ENCODE measurements at regions not wholly inside any gene's neighbourhood (a gene's known extent, or its start where the extent isn't known, plus 50 kb on each side); places are given as distances from the start of the nearest gene placed in this dataset.

DNA sequence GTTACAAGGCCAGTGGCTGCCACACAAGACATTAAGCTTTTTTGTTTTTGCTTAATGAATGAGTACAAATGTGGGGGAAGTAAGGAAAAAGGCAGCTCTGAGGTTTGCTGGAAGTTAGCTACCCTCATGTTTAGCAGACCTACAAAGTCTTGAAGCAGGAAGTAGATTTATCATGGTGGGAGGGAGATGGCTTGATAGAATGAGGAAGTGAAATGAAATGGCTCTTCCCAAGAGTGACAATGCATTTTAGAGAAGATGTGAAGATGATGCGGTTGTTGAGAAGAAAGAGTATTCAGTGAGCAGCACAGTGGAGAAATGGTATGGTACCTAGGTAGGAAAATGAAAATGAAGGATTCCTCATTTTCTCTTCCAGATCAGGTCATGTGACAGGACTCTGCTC, 108.0 kb downstream of the SLIT2 start:
- no peak for ATAC-seq
- no peaks in the 10 kb centered on the region for H3K9me3 ChIP-seq (replicated peaks; ENCODE audit: control insufficient read depth, insufficient read depth, low read depth, low read length)
- intact Hi-C loops (cut with micrococcal nuclease) (no loop called here), in situ Hi-C loops (cut with MboI) (no loop called here)
- ChIA-PET CTCF (ENCODE audit: low intra/inter-chr PET ratio) (no interaction called here), POLR2A (no interaction called here)
- BruUV-seq (replicated peaks): no TSS peak
- no peaks in the 10 kb centered on the region for H3K9me1 ChIP-seq (ENCODE audit: control insufficient read depth, insufficient read depth, low read length)
- DNase-seq (ENCODE audit: extremely low read depth in 1 of 4, low spot score in 3 of 4): no peak
- H3K27ac ChIP-seq (ENCODE audit: extremely low read depth, low read depth, low read length): no peak overlapping the region
- H3K79me2 ChIP-seq (ENCODE audit: control insufficient read depth, insufficient read depth, low read length): no peaks in the 10 kb centered on the region
- no peaks in the 10 kb centered on the region for H3K36me3 ChIP-seq (ENCODE audit: control insufficient read depth, insufficient read depth, low read length)
- no peak overlapping the region for H3K4me2 ChIP-seq (ENCODE audit: insufficient read depth, low read length)
- TF ChIP-seq NFE2 (IDR thresholded peaks at IDR 0.05; ENCODE audit: low read depth) (peak; percentile 45), NCOA2 (IDR thresholded peaks at IDR 0.05; ENCODE audit: partially characterized antibody in 2 of 2) (no peak), C11orf30 (IDR thresholded peaks at IDR 0.05; ENCODE audit: low read depth) (no peak), SPI1 (IDR thresholded peaks at IDR 0.05; ENCODE audit: borderline replicate concordance, low read depth, low read length) (peak; percentile 77; the same call in 1 of the 2 replicates), FOXA3 (CRISPR knock-in tag; conservative IDR thresholded peaks at IDR 0.05 in 1 of 2, IDR thresholded peaks at IDR 0.05 in 1 of 2) (no peak), JUND (IDR thresholded peaks at IDR 0.05; ENCODE audit: borderline replicate concordance, low read depth, low read length) (no peak), JUND (tag; IDR thresholded peaks at IDR 0.05; ENCODE audit: borderline replicate concordance, low read depth, low read length) (no peak)
- H3K4me1 ChIP-seq (replicated peaks in 1 of 2; ENCODE audit: control insufficient read depth in 2 of 2, insufficient read depth in 2 of 2, low read length in 2 of 2): no peaks in the 10 kb centered on the region
- no peak overlapping the region for H3K4me3 ChIP-seq
- H2AFZ ChIP-seq (ENCODE audit: low read depth, low read length): no peak overlapping the region
- no peaks in the 10 kb centered on the region for H3K27me3 ChIP-seq (ENCODE audit: control insufficient read depth in 2 of 2, insufficient read depth in 2 of 2, low read length in 2 of 2)
- H3K9ac ChIP-seq (ENCODE audit: insufficient read depth in 1 of 2, low read depth in 2 of 2, low read length in 2 of 2): no peak overlapping the region
- no peaks in the 10 kb centered on the region for H4K20me1 ChIP-seq (replicated peaks; ENCODE audit: control insufficient read depth, insufficient read depth, low read length)
- no peak for FAIRE-seq
- WGBS (ENCODE audit: insufficient coverage, low coverage, missing lambda C conversion rate): 8% methylated on average over 1 of the region's 1 CpG

DNA sequence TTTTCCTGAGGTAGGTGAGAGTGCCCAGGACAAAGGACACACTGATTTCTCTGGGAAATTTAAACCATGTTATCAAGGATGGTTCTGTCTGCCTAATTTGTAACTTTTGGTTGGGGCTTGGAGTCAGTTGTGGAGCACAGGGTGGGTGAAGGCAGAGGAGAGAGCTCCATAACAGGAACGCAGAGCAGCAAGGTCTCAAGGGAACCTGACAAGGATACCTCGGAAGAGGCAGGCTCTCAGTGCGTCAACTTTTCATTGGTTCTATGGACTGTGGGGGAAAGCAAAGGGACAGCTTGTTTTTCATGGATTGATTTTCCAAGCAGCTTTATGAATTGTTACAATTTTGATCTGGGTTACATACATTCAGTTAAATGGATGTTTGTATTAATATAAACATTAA, 110.4 kb downstream of the SLIT2 start:
- no peaks in the 10 kb centered on the region for H3K9me3 ChIP-seq (replicated peaks; ENCODE audit: control insufficient read depth, insufficient read depth, low read depth, low read length)
- ChIA-PET POLR2A (no interaction called here), CTCF (ENCODE audit: low intra/inter-chr PET ratio) (no interaction called here)
- no peak for TF ChIP-seq CBFA2T3 (IDR thresholded peaks at IDR 0.05)
- H3K9me1 ChIP-seq (ENCODE audit: control insufficient read depth, insufficient read depth, low read length): no peaks in the 10 kb centered on the region
- no peaks in the 10 kb centered on the region for H3K4me1 ChIP-seq (replicated peaks in 1 of 2; ENCODE audit: control insufficient read depth in 2 of 2, insufficient read depth in 2 of 2, low read length in 2 of 2)
- no peaks in the 10 kb centered on the region for H3K27me3 ChIP-seq (ENCODE audit: control insufficient read depth in 2 of 2, insufficient read depth in 2 of 2, low read length in 2 of 2)
- intact Hi-C loops (cut with micrococcal nuclease): no loop called here
- H3K36me3 ChIP-seq (ENCODE audit: control insufficient read depth, insufficient read depth, low read length): no peaks in the 10 kb centered on the region
- in situ Hi-C loops (cut with MboI): no loop called here
- WGBS (ENCODE audit: insufficient coverage, low coverage, missing lambda C conversion rate): 4% methylated on average over 3 of the region's 3 CpGs
- no TSS peak for BruUV-seq (replicated peaks)
- no peak overlapping the region for H3K4me2 ChIP-seq (ENCODE audit: insufficient read depth, low read length)
- FAIRE-seq: no peak
- no peak for DNase-seq (ENCODE audit: extremely low read depth in 1 of 4, low spot score in 3 of 4)
- no peak overlapping the region for H3K9ac ChIP-seq (ENCODE audit: insufficient read depth in 1 of 2, low read depth in 2 of 2, low read length in 2 of 2)
- no peak overlapping the region for H3K4me3 ChIP-seq
- no peaks in the 10 kb centered on the region for H3K79me2 ChIP-seq (ENCODE audit: control insufficient read depth, insufficient read depth, low read length)
- H3K27ac ChIP-seq (ENCODE audit: extremely low read depth, low read depth, low read length): no peak overlapping the region
- no peak overlapping the region for H2AFZ ChIP-seq (ENCODE audit: low read depth, low read length)
- ATAC-seq: no peak
- no peaks in the 10 kb centered on the region for H4K20me1 ChIP-seq (replicated peaks; ENCODE audit: control insufficient read depth, insufficient read depth, low read length)
